NCI-H526 treated with DMSO at 0.1 percent for 48 hours (cell line): ENCODE measurements at regions not wholly inside any gene's neighbourhood (a gene's known extent, or its start where the extent isn't known, plus 50 kb on each side); places are given as distances from the start of the nearest gene placed in this dataset.
"Not testable (repeated sequence)": the region's sequence is repeated elsewhere in the genome, so short reads cannot be mapped to it uniquely, and the experiment has no call there.

ENCODE experiments used
- DNase-seq: peaks from one replicate; lab custom pipeline; 2025; lab: John Stamatoyannopoulos, UW

DNA sequence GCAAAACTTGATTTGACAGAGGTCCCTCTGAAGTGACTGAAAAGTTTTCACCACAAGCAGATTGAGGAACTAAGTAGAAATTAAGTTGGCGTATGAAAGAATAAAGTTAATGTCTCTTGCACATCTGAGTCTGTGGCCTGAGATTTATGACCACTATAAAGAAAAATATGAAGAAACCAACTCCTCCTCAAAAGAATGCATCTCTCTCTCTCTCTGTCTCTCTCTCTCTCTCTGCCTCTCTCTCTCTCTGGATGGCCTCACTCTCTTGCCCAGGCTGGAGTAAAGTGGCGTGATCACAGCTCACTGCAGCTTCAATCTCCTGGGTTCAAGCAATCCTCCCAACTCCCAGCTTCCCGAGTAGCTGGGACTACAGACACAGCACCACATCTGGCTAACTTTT, 55.2 kb downstream of the RPL22L1 start:
- DNase-seq, result no peak

DNA sequence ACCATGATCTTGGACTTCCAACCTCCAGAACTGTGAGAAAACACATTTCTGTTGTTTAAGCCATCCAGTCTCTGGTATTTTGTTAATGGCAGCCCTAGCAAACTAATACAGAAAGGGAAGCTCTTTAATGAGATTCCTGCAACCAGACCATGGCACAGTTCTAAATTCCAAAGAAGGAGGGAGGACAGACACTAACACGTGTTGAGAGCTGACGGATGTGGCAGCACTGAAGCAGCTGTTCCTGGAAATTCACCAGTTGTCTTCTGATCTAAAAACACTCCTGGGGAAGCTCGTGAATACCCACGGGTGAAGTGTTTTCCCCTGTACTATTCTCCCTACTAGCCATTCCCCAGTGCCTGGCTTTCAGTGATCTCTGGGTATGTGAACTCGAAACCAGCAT, 56.7 kb downstream of the RPL22L1 start:
- DNase-seq, result no peak

DNA sequence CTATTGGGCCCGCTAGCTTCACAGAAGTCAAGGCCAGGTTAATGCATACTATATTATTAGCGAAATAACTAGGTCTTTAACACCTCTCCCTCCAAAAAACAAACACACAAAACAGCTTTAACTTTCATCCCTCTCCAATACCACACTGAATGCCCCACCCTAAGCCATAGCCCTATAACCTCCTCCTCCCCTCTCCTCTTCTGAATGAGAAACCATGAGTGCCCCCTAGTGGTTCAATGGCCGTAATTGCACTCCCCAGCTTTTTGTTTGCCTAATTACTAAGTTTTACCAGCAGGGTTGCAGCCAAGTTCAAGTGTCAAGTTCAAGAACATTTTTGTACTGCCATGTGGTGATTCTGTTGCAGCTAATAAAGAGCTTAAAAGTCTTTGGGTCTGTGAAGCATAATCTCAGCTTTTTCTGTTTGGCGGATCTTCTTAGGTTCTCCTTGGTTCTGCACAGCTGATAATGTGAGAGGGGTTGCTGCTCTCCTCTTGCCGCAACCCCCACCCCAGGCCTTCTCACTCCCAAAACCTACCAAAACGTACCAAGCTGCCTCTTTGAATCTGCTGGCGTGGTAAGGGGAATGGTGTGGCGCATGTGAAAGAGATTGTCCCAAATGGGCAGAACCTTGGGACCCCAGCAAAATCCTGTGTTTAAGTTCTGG, 57.9 kb downstream of the RPL22L1 start:
- DNase-seq, result peak; percentile 77

DNA sequence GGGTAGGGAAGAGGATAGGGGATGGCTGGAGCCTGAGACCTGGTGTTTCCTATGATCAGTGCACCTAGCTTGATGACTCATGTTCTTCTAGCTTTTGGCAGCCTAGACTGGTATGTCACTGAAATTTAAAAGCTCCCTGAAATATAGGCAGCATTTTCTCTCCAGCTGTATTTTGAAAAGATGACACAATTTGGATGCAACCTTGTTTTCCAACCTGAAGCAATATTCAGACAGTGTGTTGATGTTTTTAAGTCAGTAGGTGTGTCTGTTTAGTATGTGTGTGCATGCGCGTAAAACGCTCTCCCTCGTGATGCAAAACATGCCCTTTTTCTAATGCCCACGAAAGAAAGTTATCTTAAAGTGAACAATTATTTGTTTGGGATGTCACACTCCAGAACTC, 58.5 kb downstream of the RPL22L1 start:
- DNase-seq, result no peak

DNA sequence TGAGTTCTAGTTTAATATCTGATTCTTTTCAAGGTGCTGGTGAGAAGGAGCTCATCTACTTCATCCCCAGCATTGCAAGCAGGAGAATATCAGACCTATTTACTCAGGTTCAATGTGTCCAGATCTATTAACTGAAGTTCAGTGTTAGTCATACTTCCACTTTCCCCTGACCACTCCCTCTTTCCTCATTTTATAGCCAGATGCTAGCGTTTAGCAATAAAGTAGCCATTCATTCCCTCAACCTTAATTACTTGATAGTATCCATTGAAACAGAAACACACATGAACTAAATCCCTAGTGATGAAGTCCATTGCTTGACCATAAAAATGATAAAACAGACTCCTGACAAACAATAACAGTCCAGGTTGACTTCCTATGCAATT, 60.0 kb downstream of the RPL22L1 start:
- DNase-seq, result no peak

DNA sequence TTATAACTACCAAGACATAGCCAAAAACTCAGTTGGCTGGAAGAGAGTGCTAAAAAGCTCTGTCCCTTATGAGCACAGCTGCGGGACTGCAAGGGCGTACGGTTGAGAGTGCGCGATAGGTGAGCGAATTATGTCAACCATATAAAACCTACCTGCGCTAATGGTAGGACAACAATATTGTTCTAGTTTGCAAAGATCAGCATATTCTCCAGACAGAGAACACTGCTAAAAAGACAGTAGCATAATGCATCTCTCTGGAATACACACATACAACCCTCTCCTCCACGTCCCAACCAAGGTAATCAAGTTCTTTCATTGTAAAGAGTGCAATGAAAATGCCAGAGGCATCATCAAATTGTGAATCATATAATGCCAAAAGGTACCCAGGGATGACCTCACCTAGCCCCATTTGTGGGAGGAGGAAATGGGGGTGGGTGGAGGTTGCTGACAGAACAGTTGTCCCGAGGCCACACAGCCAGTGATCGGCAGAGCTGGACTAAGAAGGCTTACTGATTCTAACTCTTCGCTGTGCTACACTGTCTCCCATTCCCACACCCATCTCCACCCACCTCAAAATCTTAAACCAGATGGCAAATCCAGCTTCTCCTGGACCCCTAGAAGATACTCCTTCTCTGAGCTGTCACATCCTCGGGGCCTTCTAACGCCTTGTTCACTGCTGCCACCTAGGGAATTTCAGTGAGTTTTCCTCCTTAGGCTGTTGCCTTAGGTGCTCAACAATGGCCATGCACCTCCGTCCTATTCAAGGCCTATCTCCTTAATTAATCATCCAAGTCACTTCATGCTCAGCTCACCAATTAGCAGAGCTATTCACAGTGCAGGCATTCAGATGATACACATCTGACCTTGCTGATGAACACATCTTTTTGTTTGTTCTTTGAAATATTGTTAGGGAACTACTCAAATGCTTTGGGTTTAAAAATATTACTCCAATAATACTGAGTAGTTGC, 60.7 kb downstream of the RPL22L1 start:
- DNase-seq, result peak; percentile 51

DNA sequence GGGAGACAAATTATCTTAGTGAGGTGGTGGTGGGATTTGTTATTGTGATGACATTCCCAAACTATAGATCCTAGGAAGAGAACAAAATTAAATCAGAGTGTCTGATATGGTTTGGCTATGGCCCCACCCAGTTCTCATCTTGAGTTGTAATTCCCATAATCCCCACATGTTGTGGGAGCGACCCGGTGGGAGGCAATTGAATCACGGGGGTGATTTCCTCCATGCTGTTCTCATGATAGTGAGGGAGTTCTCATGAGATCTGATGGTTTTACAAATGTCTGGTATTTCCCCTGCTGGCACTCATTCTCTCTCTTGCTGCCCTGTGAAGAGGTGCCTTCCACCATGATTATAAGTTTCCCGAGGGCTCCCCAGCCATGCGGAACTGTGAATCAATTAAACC, 62.0 kb downstream of the RPL22L1 start:
- no peak for DNase-seq

DNA sequence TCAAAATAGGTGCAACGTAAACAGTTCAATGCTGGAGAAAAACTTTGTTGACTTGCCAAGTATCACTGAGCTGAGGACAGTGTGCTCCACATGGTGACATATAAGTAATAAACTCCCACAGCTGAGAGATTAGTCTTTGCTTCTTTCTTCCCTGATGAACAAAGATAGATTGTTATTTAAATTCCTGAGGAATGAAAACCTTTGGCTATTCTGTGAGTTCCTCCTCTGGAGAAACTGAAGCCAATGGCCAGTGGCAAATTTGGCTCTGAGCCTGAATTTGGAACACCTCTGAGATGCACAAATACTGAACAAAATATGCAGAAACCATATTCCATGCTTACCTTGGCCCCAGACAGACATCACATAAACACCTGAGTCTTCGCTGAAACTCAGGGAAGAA, 63.3 kb downstream of the RPL22L1 start:
- no peak for DNase-seq

DNA sequence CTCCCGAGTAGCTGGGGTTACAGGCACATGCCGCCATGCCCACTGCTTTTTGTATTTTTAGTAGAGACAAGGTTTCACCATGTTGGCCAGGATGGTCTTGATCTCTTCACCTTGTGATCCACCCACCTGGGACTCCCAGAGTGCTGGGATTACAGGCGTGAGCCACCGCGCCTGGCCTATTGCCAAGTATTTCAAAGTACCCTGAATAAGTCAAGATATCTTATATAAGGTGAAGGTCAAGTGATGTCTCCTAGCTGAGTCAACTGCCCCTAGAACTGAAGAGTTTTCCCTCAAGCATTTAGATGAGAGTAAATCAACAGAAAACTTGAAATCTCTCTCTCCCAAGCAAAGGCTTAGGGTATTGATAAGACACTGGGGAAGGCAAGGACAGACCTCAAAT, 63.9 kb downstream of the RPL22L1 start:
- no peak for DNase-seq

DNA sequence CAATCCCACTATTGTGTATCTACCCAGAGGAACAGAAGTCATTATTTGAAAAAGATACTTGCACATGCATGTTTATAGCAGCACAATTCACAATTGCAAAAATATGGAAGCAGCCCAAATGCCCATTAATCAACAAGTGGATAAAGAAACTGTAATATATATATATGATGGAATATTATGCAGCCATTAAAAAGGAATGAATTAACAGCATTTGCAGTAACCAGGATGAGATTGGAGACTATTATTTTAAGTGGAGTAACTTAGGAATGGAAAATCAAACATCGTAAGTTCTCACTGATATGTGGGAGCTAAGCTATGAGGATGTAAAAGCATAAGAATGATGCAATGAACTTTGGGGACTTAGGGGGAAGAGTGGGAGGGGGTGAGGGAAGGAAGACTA, 64.7 kb downstream of the RPL22L1 start:
- DNase-seq, result not testable (repeated sequence)

DNA sequence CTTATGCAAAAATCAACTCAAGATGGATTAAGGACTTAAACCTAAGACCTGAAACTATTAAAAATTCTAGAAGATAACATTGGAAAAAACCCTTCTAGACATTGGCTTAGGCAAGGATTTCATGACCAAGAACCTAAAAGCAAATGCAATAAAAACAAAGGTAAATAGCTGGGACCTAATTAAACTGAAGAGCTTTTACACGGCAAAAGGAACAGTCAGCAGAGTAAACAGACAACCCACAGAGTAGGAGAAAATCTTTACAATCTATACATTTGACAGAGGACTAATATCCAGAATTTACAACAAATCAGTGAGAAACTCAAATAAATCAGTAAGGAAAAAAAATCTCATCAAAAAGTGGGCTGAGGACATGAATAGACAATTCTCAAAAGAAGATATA, 65.4 kb downstream of the RPL22L1 start:
- DNase-seq, result not testable (repeated sequence)

DNA sequence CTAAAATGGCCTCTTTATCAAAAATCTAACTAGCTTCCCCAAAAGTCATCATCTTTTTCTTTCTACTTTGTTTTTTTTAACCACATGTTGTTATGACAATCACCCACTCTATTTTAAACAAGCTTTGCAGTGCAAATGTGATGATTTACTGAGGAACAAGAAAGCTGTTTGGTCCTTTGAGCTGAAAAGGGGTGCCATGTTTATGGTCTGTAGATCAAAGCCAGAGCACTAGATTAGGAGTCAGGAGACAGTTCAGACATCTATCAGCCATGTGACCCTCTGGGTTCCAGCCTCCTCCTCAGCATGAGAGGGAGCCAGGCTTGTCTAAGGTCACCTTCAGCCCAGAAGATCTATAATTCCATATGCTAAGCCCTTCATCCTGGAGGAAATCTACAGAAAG, 65.9 kb downstream of the RPL22L1 start:
- DNase-seq, result no peak

DNA sequence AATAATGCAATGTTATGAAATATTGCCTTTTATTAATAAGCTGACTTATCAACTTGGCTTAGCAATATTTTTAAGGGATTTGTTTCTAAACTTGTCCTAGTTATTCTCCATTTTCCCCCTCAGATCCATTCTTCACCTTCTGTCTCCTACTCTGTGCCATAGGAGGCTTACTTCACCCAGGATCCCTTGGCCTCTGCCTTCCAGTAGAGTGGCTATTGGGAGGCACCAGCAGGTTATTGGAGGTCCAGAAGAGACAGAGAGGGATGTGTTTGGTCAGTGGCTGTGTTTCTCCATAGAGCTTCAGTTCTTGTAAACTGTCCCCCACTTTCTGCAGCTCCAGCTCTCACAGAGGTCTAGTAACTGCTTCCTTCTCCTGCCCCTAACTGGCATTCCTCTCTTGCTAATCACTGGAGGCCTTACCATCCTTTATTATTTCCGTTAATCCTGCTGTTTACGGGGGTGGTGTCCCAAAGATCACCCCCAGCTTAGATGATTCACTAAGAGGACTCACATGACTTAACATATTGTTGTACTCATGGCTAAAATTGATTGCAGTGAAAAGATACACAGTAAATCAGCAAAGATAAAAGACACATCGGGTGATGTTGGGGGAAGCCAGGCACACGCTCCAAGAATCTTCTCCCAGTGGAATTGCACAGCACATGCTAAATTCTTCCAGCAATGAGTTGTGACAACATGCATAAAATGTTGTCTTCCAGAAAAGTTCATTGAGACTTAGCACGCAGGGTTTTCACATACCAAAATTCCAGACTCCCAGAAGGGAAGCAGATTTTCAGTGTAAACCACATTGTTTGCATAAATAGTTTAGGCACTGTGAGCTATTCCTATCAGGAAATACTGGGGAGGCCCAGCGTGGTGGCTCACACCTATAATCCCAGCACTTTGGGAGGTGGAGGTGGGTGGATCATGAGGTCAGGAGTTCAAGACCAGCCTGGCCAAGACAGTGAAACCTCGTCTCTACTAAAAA, 67.5 kb downstream of the RPL22L1 start:
- DNase-seq, result peak; percentile 14

DNA sequence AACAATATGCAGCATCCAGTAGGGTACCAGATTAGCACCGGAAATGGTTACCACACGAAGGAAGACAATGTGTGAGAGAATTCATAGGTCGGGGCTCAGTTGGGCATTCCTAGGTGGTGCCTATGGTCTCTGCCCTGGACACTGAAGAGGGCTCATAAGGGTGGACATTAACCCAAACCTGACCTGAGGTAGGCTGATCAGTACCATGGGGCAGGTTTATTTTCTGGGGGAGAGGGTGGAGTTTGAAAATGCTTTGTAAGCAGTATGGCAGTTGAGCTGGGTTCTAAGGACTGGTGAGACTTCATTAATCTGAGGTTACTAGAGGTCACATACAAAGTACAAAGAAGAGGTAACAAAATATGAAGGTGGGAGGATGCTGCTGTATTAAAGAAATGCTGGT, 68.4 kb downstream of the RPL22L1 start:
- no peak for DNase-seq

DNA sequence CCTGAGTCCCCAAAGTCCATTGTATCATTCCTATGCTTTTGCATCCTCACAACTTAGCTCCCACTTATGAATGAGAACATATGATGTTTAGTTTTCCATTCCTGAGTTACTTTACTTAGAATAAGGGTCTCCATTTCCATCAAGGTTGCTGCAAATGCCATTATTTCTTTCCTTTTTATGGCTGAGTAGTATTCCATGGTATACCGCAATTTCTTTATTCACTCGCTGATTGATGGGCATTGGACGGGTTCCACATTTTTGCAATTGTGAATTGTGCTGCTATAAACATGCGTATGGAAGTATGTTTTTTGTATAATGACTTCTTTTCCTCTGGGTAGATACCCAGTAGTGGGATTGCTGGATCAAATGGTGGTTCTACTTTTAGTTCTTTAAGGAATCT, 69.7 kb downstream of the RPL22L1 start:
- not testable (repeated sequence) for DNase-seq

DNA sequence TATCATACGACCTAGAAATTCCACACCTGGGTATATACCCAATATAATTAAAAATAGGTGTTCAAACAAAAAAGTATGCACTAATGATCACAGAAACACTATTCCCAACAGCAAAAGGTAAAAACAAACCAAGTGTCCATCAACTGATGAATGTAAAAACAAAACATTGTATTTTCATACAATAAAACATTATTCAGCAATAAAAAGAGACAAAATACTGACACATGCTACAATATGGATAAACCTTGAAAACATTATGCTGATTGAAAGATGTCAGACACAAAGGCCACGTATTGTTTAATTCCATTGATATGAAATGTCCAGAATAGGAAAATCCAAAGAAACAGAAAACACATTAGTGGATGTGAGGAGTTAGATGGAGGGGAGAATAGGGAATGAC, 71.0 kb downstream of the RPL22L1 start:
- DNase-seq, result no peak

DNA sequence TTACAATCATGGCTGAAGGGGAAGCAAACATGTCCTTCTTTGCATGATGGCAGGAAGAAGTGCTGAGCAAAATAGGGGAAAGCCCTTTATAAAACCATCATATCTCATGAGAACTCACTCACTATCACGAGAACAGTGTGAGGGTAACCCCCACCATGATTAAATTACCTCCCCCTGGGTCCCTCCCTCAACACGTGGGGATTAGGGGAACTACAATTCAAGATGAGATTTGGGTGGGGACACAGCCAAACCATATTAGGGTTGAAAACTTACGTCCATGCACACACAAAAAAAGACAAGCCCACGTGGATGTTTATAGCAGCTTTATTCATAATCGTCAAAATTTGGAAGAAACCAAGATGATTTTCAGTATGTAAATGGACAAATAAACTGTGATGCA, 72.3 kb downstream of the RPL22L1 start:
- no peak for DNase-seq

DNA sequence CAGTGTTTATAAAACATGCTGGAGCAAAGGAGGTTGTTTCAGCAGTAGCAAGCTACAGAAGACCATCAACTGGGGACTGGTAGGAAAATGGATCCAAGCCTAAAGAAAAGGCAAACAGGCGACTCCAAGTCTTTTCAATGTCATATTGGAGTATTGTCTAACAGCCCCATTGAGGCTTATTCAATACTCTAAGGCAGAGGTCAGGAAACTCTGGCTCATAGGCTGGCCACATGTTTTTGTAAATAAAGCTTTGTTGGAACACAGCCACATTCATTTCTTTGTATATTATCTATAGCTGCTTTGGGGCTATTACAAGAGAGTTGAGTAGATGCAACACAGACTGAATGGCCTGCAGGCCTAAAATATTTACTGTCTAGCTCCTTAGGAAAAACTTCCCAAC, 77.5 kb downstream of the RPL22L1 start:
- DNase-seq, result no peak

DNA sequence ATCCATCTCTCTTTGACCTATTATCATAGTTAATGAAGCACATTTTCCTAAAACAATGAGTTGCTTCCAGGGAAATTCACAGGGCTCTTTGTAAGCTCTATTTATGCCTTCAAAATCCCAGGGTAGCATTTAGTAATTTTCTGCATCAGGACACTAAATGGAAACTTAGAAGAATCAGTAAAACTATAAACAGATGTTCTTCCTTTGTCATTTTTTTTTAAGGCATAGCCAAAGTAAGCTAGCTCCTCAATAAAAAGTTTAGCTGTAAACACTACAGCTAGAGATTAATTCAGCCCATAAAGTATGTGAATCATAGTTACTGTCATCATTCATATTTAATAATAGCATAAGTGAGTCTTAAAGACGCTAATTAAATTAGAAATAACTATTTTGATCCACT, 79.3 kb downstream of the RPL22L1 start:
- no peak for DNase-seq

DNA sequence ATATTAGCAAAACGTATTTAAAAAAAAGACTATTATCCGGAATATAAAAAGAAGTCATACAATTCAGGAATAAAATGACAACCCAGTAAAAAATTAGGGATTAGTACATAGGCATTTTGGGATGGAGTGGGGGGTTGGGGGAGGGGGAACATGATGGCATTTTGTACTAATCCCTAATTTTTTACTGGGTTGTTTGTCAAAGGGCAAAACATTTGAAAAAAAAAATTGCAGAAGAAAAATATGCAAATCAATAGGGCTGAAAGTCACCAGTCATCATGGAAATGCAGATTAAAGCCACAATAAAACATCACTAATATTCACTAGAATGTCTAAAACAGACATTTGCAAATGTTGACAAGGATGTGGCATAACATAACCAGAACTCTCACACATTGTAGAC, 82.5 kb downstream of the RPL22L1 start:
- no peak for DNase-seq

DNA sequence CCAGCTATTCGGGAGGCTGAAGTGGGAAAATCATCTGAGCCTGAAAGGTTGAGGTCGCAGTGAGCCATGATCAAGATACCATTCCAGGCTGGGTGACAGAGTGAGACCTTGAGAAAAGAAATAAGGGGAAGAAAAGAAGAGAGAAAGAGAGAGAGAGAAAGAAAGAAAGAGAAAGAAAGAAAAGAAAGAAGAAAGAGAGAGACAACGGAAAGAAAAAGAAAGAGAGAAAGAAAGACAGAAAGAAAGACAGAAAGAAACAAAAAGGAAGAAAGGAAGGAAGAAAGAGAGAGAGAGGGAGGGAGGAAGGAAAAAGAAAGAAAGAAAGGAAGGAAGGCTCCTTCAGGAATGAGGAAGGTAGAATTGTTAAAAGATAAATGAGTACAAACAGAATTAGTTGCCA, 84.5 kb downstream of the RPL22L1 start:
- DNase-seq, result no peak

DNA sequence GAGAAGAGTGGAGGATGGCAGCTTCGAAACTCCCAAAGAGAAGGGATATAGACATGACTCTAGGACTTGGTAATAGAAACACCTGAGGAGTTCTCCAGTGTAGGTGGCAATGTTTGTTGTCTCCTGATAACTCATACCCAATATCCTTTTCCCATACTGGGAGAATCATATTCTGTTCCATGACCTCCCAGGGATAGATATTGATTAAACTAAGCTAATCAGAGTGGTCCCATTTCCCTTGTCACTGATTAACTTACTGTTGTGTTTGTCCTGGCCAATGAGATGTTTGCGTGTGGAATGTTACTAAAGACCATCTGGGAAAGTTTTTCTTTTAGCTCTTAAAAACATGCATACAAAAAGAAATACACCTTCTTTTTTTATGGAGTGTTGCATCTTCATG, 85.6 kb downstream of the RPL22L1 start:
- no peak for DNase-seq
